ENCODE measurements at regions not wholly inside any gene's neighbourhood (a gene's known extent, or its start where the extent isn't known, plus 50 kb on each side); places are given as distances from the start of the nearest gene placed in this dataset.
A peak's percentile ranks its signal among the peaks of the same experiment; 100 is the strongest.

DNA sequence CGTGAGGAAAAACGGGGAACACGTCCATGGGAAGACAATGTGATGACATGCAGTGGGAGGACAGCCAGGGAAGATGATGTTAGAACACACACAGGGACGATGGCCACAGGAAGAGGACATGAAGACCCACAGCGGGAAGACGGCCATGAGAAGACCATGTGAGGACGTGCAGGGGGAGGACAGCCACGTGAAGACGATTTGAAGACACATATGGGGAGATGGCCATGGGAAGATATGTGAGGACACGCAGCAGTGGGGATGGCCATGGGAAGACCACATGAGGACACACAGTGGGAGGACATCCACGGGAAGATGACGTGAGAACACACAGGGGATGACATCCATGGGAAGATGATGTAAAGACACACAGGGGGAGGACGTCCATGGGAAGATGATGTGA is 83.8 kb downstream of the UQCRFS1 start:
- Histone ChIP-seq H3K4me1 (no peaks in the 10 kb centered on the region), H3K27me3 (ENCODE audit: low read depth) (peaks cover 84% of the 10 kb centered on the region), H3K4me3 (no peak overlapping the region), H3K9me3 (replicated peaks) (peaks cover 13% of the 10 kb centered on the region), H3K27ac (replicated peaks) (no peak overlapping the region), H3K36me3 (no peaks in the 10 kb centered on the region)
- intact Hi-C loops (cut with micrococcal nuclease), result no loop called here
- no peak for DNase-seq
- TF ChIP-seq, protein P1, sequence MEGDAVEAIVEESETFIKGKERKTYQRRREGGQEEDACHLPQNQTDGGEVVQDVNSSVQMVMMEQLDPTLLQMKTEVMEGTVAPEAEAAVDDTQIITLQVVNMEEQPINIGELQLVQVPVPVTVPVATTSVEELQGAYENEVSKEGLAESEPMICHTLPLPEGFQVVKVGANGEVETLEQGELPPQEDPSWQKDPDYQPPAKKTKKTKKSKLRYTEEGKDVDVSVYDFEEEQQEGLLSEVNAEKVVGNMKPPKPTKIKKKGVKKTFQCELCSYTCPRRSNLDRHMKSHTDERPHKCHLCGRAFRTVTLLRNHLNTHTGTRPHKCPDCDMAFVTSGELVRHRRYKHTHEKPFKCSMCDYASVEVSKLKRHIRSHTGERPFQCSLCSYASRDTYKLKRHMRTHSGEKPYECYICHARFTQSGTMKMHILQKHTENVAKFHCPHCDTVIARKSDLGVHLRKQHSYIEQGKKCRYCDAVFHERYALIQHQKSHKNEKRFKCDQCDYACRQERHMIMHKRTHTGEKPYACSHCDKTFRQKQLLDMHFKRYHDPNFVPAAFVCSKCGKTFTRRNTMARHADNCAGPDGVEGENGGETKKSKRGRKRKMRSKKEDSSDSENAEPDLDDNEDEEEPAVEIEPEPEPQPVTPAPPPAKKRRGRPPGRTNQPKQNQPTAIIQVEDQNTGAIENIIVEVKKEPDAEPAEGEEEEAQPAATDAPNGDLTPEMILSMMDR (IDR thresholded peaks at IDR 0.05; ENCODE audit: borderline replicate concordance), result no peak

DNA sequence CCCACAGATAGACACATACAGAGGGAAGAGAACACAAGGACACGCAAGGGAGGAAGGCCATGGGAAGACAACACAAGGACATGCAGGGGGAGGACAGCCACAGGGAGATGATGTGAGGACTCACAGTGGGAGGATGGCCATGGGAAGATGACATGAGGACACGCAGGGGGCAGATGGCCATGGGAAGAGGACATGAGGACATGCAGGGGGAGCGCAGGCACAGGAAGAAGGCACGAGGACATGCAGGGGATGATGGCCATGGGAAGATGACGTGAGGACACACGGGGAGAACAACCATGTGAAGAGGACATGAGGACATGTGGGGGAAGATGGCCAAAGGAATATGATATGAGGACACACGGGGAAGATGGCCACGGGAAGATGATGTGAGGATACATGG is 84.7 kb downstream of the UQCRFS1 start:
- no peak for DNase-seq
- H3K36me3 ChIP-seq, result no peaks in the 10 kb centered on the region
- peaks cover 7% of the 10 kb centered on the region for H3K9me3 ChIP-seq (replicated peaks)
- intact Hi-C loops (cut with micrococcal nuclease), result no loop called here
- H3K27me3 ChIP-seq (ENCODE audit: low read depth), result peaks cover 89% of the 10 kb centered on the region
- no peak overlapping the region for H3K4me3 ChIP-seq
- H3K27ac ChIP-seq (replicated peaks), result no peak overlapping the region
- TF ChIP-seq, protein P1 (IDR thresholded peaks at IDR 0.05; ENCODE audit: borderline replicate concordance), result no peak
- H3K4me1 ChIP-seq, result no peaks in the 10 kb centered on the region

DNA sequence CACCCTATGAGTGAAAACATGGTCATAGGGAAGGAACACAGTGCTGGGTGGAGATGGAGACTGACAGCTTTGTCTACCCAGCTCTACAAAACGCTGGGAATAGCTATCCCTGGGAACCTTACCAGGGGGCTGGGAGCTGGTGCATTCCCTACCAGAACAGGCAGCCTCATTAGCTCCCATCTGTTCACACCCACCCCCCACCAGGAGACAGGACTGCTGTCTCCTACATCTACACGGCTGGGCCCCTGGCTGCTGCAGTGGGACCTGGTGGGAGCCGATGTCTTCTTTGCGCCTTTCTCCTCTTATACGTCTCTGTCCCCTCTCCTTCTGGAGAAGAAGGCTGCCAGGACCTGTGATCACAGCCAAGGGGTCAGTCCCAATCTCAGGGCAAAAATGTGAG is 90.8 kb downstream of the UQCRFS1 start:
- Histone ChIP-seq H3K4me1 (no peaks in the 10 kb centered on the region), H3K4me3 (no peak overlapping the region), H3K36me3 (no peaks in the 10 kb centered on the region), H3K27me3 (ENCODE audit: low read depth) (peaks cover 63% of the 10 kb centered on the region), H3K27ac (replicated peaks) (no peak overlapping the region), H3K9me3 (replicated peaks) (no peaks in the 10 kb centered on the region)
- TF ChIP-seq, protein P1 (IDR thresholded peaks at IDR 0.05; ENCODE audit: borderline replicate concordance), result no peak
- no peak for DNase-seq
- intact Hi-C loops (cut with micrococcal nuclease), result no loop called here

DNA sequence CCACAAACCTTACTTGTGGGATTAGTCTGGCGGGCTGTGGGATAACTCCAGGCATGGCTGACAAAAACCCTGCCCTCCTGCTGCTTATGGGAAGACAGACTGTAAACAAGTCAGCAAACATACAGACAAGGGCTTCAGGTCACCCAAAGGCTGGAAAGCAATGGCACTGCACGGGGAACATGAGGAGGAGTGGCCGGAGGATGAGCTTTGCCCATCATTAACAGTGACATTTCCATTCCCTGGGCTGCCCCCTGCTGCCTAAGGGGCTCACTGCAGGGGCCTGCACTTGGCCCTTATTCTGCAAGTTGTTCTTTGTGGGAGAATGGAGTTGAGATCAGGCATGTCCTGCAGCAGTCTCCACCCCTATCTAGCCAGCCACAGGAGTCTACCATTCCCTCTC is 91.3 kb downstream of the UQCRFS1 start:
- no peak for DNase-seq
- Histone ChIP-seq H3K36me3 (no peaks in the 10 kb centered on the region), H3K4me1 (no peaks in the 10 kb centered on the region), H3K27me3 (ENCODE audit: low read depth) (peaks cover 61% of the 10 kb centered on the region), H3K9me3 (replicated peaks) (no peaks in the 10 kb centered on the region), H3K4me3 (no peak overlapping the region), H3K27ac (replicated peaks) (no peak overlapping the region)
- intact Hi-C loops (cut with micrococcal nuclease), result no loop called here
- TF ChIP-seq, protein P1 (IDR thresholded peaks at IDR 0.05; ENCODE audit: borderline replicate concordance), result peak; percentile 56

DNA sequence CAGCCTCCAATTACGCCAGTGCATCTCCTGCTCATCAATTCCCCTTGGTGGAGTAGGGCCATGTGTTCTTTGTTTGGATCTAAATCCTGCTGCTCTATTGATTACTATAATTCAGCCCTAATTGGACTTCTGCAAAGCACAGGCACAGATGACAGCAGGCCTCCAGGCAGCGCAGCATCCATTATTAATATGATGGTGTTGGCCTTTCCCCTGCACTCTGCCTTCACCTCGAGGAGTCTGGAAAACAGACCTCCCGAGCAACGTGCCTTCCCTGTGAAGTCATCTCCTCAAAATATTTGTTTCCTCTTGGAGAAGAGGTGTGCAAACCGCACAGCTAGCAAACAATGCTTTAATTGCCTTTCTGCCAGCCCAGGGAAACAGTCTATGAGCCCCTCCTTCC is 92.5 kb downstream of the UQCRFS1 start:
- H3K36me3 ChIP-seq, result no peaks in the 10 kb centered on the region
- intact Hi-C loops (cut with micrococcal nuclease), result no loop called here

More for the DNA sequence above, 92.5 kb downstream of the UQCRFS1 start:
- H3K4me3 ChIP-seq, result no peak overlapping the region
- H3K4me1 ChIP-seq, result no peaks in the 10 kb centered on the region
- peaks cover 57% of the 10 kb centered on the region for H3K27me3 ChIP-seq (ENCODE audit: low read depth)
- DNase-seq, result no peak
- no peak overlapping the region for H3K27ac ChIP-seq (replicated peaks)
- TF ChIP-seq, protein P1 (IDR thresholded peaks at IDR 0.05; ENCODE audit: borderline replicate concordance), result no peak
- H3K9me3 ChIP-seq (replicated peaks), result no peaks in the 10 kb centered on the region

All from left ventricle myocardium inferior (tissue), 1 donor.